NOMO-1 treated with dmso at 0.1 percent for 144 hours (cell line): ENCODE measurements at regions not wholly inside any gene's neighbourhood (a gene's known extent, or its start where the extent isn't known, plus 50 kb on each side); places are given as distances from the start of the nearest gene placed in this dataset.
"Not testable (repeated sequence)": the region's sequence is repeated elsewhere in the genome, so short reads cannot be mapped to it uniquely, and the experiment has no call there.

ENCODE experiments used
- DNase-seq: peaks from one replicate; lab custom pipeline; 2025; ENCODE audit not compliant: unreplicated experiment; lab: John Stamatoyannopoulos, UW

DNA sequence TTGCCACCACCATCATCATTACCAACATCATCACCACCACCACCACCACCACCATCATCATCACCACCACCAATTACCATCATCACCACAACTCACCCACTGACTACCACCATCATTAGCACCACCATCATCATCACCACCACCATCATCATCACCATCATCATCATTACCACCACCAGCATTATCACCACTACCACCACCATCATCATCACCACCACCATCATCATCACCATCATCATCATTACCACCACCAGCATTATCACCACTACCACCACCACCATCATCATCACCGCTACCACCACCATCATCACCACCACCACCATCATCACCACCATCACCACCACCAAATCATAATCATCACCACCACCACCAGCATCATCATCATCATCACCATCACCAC is 338.7 kb downstream of the VRK1 start:
- not testable (repeated sequence) for DNase-seq

GRCh38 chr14:97137705-97138104 is 340.5 kb downstream of the VRK1 start:
- DNase-seq, result no peak

DNA sequence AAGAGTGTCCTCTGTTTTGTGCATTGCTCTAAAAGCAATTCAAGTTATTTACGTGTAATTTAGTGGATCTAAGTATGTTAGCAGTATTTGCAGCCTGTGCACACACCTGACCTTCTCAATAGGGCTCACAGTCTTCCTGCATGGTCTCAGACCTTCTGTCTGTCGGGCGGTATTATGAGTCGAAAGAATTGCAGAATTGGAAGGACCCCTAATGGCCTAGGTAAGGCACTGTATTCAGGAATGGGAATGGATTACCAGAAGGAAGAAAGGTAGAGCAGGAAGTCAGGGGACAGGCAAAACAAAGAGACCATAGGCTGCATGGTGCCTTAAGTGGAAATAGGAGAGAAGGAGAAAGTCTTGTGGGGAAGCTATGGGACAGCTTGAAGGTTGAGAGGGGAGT is 341.6 kb downstream of the VRK1 start:
- DNase-seq, result no peak

DNA sequence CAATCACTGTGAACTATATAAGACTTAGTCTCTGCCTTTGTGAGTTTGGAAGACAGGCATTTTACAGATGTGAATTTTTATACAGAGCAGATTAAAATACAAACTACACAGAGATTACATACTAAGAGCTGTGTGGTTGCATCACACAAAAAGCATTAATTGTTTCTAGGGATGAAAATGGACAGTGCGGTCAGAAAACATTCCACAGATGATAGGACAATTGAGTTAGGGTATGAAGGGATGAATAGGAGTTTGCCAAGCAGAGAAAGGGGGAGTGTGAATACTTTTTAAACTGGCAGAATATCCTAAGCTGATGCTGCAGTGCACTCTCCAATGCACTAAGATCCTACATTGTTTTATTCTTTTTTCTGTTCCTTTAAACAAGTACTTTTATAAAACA is 345.8 kb downstream of the VRK1 start:
- no peak for DNase-seq

- DNase-seq, result no peak
Observed at GRCh38 chr14:97143456-97143855, 346.3 kb downstream of the VRK1 start.

DNA sequence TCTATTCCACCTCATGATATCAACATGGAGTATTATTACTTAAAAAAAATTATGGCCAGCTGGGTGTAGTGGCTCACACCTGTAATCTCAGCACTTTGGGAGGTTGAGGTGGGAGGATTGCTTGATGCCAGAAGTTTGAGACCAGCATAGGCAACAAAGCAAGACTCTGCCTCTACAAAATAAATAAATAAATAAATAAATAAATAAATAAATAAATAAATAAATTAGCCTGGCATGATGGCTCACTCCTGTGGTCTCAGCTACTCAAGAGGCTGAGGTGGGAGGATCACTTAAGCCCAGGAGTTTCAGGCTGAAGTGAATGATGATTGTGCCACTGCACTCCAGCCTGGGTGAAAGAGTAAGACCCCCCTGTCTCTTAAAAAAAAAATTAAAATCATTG is 350.8 kb downstream of the VRK1 start:
- DNase-seq, result not testable (repeated sequence)

- DNase-seq, result no peak
Observed at GRCh38 chr14:97149775-97150174, 352.6 kb downstream of the VRK1 start.

DNA sequence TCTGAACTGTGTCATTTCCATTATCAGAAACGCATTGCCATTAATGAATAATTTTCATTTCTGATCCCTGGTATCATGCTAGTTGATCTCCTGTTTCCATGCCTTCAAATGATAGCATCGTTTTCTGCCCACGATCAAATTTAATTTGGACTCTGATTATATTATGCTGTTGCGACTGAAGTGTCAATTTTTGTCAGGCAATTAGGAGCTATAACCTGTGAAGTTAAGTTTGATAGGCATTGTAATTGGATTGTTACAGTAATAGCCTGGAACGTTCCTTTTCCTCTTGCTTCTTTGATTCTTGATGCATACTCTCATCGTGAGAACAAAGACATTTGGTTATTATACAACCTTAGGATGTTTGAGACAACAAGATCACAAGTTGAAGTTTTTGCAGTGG is 356.3 kb downstream of the VRK1 start:
- no peak for DNase-seq

- DNase-seq, result no peak
Observed at GRCh38 chr14:97155320-97155719, 358.1 kb downstream of the VRK1 start.

DNA sequence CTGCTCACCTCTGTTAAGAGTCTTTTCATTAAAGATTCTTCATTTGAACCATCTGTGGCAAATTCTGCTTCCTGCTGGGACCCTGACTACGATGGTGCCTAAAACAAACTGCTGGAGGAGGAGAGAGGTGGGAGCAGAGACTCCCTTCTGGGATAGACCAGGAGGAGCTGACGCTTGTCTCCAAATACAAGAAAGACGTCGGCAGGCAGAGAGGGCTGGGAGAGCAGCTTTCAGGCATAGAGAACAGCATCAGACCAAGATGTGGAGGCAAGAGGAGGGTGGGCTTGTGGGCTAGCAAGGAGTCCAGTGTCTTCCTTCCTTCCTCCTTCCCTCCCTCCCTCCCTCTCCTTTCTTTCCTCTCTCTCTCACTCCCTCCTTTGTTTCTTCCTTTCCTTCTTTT is 358.6 kb downstream of the VRK1 start:
- no peak for DNase-seq

- no peak for DNase-seq
Observed at GRCh38 chr14:97156705-97157104, 359.5 kb downstream of the VRK1 start.

GRCh38 chr14:97158102-97158501 is 360.9 kb downstream of the VRK1 start:
- no peak for DNase-seq

DNA sequence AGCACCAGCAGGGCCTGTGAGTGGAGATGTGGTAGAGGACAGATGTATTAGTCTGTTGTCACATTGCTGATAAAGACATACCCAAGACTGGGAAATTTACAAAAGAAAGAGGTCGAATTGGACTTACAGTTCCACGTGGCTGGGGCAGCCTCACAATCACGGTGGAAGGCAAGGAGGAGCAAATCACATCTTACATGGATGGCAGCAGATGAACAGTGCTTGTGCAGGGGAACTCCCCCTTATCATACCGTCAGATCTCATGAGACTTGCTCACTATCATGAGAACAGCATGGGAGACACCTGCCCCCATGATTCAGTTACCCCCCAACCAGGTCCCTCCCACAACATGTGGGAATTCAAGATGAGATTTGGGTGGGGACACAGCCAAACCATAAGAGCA is 361.9 kb downstream of the VRK1 start:
- DNase-seq, result no peak

DNA sequence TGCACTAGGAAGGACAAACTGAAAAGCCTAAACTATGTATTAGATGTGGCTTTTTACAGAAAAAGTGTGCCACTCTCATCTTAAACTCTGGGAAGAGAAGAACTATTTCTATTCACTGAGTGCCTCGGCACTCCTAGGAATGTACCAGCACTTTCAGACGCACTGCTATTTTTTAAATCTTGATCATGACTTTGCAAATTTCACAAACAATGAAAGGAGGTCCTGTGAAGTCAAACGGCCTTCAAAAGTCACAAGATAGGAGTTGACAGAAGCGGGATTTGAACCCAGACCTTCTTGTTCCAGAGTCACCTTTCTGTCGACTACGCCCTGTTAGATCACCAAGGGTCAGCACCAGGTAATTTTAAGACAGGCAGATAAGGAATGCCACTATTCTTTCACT is 365.4 kb downstream of the VRK1 start:
- DNase-seq, result no peak

GRCh38 chr14:97164021-97164420 is 366.8 kb downstream of the VRK1 start:
- no peak for DNase-seq

- DNase-seq, result no peak
Observed at GRCh38 chr14:97166497-97166896, 369.3 kb downstream of the VRK1 start.

- not testable (repeated sequence) for DNase-seq
Observed at GRCh38 chr14:97167577-97167976, 370.4 kb downstream of the VRK1 start.

DNA sequence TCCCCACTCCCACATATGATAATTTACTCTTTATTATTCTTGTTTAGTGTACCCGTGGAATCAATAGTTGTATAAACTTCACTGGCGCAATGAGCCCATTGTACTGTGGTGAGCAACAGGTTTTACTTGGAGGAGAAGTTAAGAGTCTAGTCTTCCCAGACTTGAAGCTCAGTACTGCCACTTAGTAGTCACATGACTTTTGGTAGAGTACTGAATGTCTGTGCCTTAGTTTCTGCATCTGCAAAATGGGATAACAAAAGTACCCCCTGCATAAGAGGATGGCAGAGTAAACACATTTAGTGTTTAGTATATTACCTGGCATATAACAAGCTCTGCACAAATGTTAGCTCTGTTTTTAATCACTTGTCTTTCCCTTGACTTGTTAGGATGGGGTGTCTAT is 375.5 kb downstream of the VRK1 start:
- DNase-seq, result no peak

- DNase-seq, result no peak
Observed at GRCh38 chr14:97177016-97177415, 379.8 kb downstream of the VRK1 start.

DNA sequence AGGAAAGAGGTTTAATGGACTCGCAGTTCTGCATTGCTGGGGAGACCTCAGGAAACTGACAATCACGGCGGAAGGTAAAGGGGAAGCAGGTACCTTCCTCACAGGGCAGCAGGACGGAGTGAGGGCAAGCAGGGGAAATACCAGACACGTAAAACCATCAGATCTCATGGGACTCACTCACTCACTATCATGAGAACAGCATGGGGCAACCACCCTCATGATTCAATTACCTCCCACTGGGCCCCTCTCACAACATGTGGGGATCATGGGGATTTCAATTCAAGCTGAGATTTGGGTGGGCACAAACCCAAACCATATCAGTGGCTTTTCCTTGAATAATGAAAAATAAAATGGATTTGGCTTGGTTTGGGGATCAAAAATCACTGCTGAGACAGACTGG is 380.5 kb downstream of the VRK1 start:
- DNase-seq, result no peak

GRCh38 chr14:97178781-97179180 is 381.6 kb downstream of the VRK1 start:
- no peak for DNase-seq

DNA sequence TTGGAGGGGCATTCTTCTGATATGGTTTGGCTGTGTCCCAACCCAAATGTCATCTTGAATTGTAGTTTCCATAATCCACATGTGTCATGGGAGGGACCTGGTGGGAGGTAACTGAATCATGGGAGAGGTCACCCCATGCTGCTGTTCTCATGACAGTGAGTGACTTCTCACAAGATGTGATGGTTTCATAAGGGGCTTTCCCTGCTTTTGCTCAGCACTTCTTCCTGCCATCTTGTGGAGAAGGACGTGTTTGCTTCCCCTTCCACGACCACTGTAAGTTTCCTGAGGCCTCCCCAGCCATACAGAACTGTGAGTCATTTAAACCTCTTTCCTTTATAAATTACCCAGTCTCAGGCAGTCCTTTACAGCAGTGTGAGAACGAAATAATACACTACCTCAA is 382.4 kb downstream of the VRK1 start:
- no peak for DNase-seq

DNA sequence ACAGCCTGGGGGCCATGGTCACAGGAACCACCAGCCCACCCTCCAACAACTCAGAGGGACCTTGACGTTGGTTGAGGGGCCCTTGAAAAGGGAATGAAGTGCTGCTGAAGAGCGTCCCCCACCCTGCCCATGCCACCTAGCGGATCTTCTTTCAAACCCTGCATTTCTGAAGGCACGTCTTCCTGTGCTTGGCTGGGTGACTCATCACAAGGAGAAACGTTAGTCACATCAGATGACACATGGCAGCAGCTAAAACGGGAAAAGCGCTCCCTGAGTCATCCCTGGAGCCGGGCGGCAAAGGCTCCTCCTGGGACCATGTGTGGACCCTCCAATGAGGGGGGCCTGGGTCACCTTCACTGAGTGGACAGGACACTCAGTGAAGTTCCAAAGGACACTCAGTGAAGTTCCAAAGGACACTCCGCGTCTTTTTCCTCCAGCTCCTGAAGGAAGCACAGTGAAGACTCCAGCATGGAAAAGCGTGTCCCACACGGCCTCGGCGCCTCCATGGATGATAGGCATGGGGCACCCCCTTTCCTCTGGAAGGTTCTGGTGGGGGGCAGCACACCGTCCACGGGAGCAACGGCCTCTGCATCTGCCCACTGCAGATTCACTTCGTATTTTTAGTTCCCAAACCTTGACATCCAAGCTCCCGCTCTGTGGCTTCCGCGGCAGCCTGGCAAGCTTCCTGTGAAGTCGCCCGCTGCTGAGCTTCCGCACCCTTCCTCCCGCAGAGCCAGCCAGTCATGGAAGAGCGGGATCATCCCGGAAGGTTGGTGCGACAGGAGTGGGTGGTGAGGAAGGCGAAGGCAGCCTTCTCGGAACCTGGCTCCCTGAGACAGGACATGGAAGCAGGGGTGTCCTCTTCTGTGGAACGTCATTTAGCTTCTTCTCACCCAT is 383.4 kb downstream of the VRK1 start:
- peak; percentile 21 for DNase-seq
